WTC11 (cell line): ENCODE measurements at regions not wholly inside any gene's neighbourhood (a gene's known extent, or its start where the extent isn't known, plus 50 kb on each side); places are given as distances from the start of the nearest gene placed in this dataset.

Experiments used
- ATAC-seq: fragments of 200-7000 bp; cut with Tn5 transposase; 2 replicates; pipeline ENCODE4 v1.10.0; 2021; ENCODE audit warnings: mild to moderate bottlenecking, moderate library complexity
- CTCF ChIA-PET: fragments of 300-600 bp; sonication (Branson Sonifier 250); formaldehyde crosslinking; loops from one replicate; lab custom pipeline; 2021; ENCODE audit warnings: antibody characterized with exemption; lab: Charles Lee
- POLR2A ChIA-PET: fragments of 350-600 bp; sonication (Branson Sonifier 250); formaldehyde crosslinking; loops from one replicate; lab custom pipeline; 2021; ENCODE audit warnings: antibody characterized with exemption; lab: Charles Lee
- DNase-seq: peaks from one replicate; pipeline ENCODE4 v3.0.0; 2021; ENCODE audit warnings: low spot score
- H3K27ac Mint-ChIP-seq: 2 replicates; pipeline ENCODE4 v1.8.0; 2021; ENCODE audit warnings: mixed read lengths
- H3K27me3 Mint-ChIP-seq: 2 replicates; pipeline ENCODE4 v1.8.0; 2021; ENCODE audit warnings: low read depth, mild to moderate bottlenecking, moderate library complexity, mixed read lengths
- H3K36me3 Mint-ChIP-seq: 2 replicates; pipeline ENCODE4 v1.8.0; 2021; ENCODE audit warnings: mixed read lengths
- H3K4me1 Mint-ChIP-seq: 2 replicates; pipeline ENCODE4 v1.8.0; 2022; ENCODE audit warnings: mixed read lengths
- H3K4me3 Mint-ChIP-seq: 2 replicates; pipeline ENCODE4 v1.8.0; 2021; ENCODE audit warnings: mild to moderate bottlenecking, moderate library complexity, mixed read lengths
- H3K9me3 Mint-ChIP-seq: 2 replicates; pipeline ENCODE4 v1.8.0; 2021; ENCODE audit warnings: mixed read lengths
- CBFB ChIP-seq: sonication (generic); formaldehyde crosslinking; IDR thresholded peaks from 2 replicates; pipeline ENCODE4 v1.8.1; 2022; ENCODE audit warnings: mild to moderate bottlenecking, low read depth, missing genetic modification reagents
- ESRRA ChIP-seq: sonication (generic); formaldehyde crosslinking; IDR thresholded peaks from 2 replicates; pipeline ENCODE4 v1.8.1; 2022; ENCODE audit warnings: mild to moderate bottlenecking, missing genetic modification reagents, borderline replicate concordance
- FOXJ3 ChIP-seq: sonication (generic); formaldehyde crosslinking; IDR thresholded peaks from 2 replicates; pipeline ENCODE4 v1.9.0; 2021; ENCODE audit warnings: missing genetic modification reagents, mild to moderate bottlenecking, borderline replicate concordance
- MYBL2 ChIP-seq: sonication (generic); formaldehyde crosslinking; IDR thresholded peaks from 2 replicates; pipeline ENCODE4 v1.8.1; 2023; ENCODE audit warnings: mild to moderate bottlenecking, moderate library complexity, missing genetic modification reagents
- NFATC4 ChIP-seq: fragments of 250-450 bp; sonication (Bioruptor Pico); IDR thresholded peaks from 2 replicates; pipeline ENCODE4 v1.9.0; 2021; ENCODE audit warnings: mild to moderate bottlenecking
- NR1H2 ChIP-seq: sonication (generic); formaldehyde crosslinking; IDR thresholded peaks from 2 replicates; pipeline ENCODE4 v1.9.0; 2021; ENCODE audit warnings: mild to moderate bottlenecking, moderate library complexity, missing genetic modification reagents
- OVOL2 ChIP-seq: fragments of 250-450 bp; sonication (Bioruptor Pico); IDR thresholded peaks from 2 replicates; pipeline ENCODE4 v1.9.0; 2021; ENCODE audit warnings: mild to moderate bottlenecking, borderline replicate concordance
- RORB ChIP-seq: fragments of 250-450 bp; sonication (Bioruptor Pico); IDR thresholded peaks from 2 replicates; pipeline ENCODE4 v1.9.0; 2021; ENCODE audit warnings: mild to moderate bottlenecking
- ZNF121 ChIP-seq: sonication (generic); formaldehyde crosslinking; IDR thresholded peaks from 2 replicates; pipeline ENCODE4 v1.8.0; 2023; ENCODE audit warnings: missing genetic modification reagents
- ZNF138 ChIP-seq: sonication (generic); formaldehyde crosslinking; conservative IDR thresholded peaks from 2 replicates; pipeline ENCODE4 v1.8.1; 2022; ENCODE audit warnings: mild to moderate bottlenecking, moderate library complexity, missing genetic modification reagents
- ZNF396 ChIP-seq: fragments of 250-450 bp; sonication (Bioruptor Pico); IDR thresholded peaks from 2 replicates; pipeline ENCODE4 v1.8.0; 2021; ENCODE audit warnings: mild to moderate bottlenecking, moderate library complexity, borderline replicate concordance
- ZNF416 ChIP-seq: fragments of 250-450 bp; sonication (Bioruptor Pico); IDR thresholded peaks from 2 replicates; pipeline ENCODE4 v1.9.0; 2021; ENCODE audit warnings: mild to moderate bottlenecking, inconsistent platforms
- TF ChIP-seq, protein P1 (sequence below): fragments of 250-450 bp; sonication (Bioruptor Pico); IDR thresholded peaks from 2 replicates; pipeline ENCODE4 v1.9.0; 2021; ENCODE audit warnings: mild to moderate bottlenecking, borderline replicate concordance
- TF ChIP-seq, protein P2 (sequence below): sonication (generic); formaldehyde crosslinking; IDR thresholded peaks from 2 replicates; pipeline ENCODE4 v1.8.1; 2022; ENCODE audit warnings: missing genetic modification reagents, borderline replicate concordance
- TF ChIP-seq, protein P3 (sequence below): sonication (generic); formaldehyde crosslinking; IDR thresholded peaks from 2 replicates; pipeline ENCODE4 v1.8.0; 2023; ENCODE audit warnings: missing genetic modification reagents
- TF ChIP-seq, protein P4 (sequence below): fragments of 250-450 bp; sonication (Bioruptor Pico); IDR thresholded peaks from 2 replicates; pipeline ENCODE4 v2.1.2; 2022; ENCODE audit warnings: mild to moderate bottlenecking, moderate library complexity
- TF ChIP-seq, protein P5 (sequence below): sonication (generic); formaldehyde crosslinking; IDR thresholded peaks from 2 replicates; pipeline ENCODE4 v1.8.0; 2023; ENCODE audit warnings: mild to moderate bottlenecking, missing genetic modification reagents
- TF ChIP-seq, protein P6 (sequence below): fragments of 250-450 bp; sonication (Bioruptor Pico); conservative IDR thresholded peaks from 2 replicates; pipeline ENCODE4 v1.9.0; 2021; ENCODE audit warnings: mild to moderate bottlenecking

DNA sequence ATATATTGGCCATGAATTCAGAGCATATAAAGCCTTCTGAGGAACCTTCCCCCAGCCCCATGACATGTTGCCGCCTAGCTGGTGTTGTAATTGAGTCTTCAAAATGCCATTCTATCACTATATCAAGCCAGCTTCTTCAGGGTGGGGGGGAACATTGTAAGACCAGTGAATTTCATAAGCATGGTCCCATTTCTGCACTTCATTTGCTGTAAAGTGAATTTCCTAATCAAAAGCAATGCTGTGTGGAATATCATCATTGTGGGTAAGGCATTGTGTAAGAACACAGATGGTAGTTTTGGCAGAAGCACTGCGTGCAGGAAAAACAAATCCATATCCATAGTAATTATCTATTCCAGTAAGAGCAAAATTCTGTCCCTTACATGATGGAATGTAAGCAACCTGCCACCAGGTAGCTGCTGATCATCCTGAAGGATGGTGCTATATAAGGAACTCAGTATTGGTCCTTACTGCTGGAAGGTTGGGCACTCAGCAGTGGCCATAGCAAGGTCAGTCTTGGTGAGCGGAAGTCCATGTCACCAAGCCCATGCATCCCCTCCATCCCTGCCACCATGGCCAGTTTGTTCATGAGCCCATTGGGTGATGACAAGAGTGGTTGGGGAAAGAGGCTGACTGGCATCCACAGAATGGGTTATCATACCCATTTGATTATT lies 159.4 kb downstream of the COPS8 start:
- CTCF ChIA-PET: no interaction called here
- no peak for ATAC-seq
- peaks cover 34% of the 10 kb centered on the region for H3K36me3 Mint-ChIP-seq
- H3K27ac Mint-ChIP-seq: no peak overlapping the region
- no peaks in the 10 kb centered on the region for H3K4me1 Mint-ChIP-seq
- POLR2A ChIA-PET: no interaction called here
- DNase-seq: no peak
- H3K27me3 Mint-ChIP-seq: peaks cover 8% of the 10 kb centered on the region
- peaks cover 70% of the 10 kb centered on the region for H3K9me3 Mint-ChIP-seq
- TF ChIP-seq RORB (CRISPR knock-in tag) (no peak), OVOL2 (CRISPR knock-in tag) (no peak), ZNF138 (CRISPR knock-in tag) (no peak), CBFB (no peak), NR1H2 (no peak), MYBL2 (CRISPR knock-in tag) (no peak), ESRRA (CRISPR knock-in tag) (no peak), NFATC4 (CRISPR knock-in tag) (no peak), ZNF416 (no peak), ZNF121 (CRISPR knock-in tag) (no peak), ZNF396 (CRISPR knock-in tag) (no peak), FOXJ3 (CRISPR knock-in tag) (no peak)
- TF ChIP-seq, protein P1, sequence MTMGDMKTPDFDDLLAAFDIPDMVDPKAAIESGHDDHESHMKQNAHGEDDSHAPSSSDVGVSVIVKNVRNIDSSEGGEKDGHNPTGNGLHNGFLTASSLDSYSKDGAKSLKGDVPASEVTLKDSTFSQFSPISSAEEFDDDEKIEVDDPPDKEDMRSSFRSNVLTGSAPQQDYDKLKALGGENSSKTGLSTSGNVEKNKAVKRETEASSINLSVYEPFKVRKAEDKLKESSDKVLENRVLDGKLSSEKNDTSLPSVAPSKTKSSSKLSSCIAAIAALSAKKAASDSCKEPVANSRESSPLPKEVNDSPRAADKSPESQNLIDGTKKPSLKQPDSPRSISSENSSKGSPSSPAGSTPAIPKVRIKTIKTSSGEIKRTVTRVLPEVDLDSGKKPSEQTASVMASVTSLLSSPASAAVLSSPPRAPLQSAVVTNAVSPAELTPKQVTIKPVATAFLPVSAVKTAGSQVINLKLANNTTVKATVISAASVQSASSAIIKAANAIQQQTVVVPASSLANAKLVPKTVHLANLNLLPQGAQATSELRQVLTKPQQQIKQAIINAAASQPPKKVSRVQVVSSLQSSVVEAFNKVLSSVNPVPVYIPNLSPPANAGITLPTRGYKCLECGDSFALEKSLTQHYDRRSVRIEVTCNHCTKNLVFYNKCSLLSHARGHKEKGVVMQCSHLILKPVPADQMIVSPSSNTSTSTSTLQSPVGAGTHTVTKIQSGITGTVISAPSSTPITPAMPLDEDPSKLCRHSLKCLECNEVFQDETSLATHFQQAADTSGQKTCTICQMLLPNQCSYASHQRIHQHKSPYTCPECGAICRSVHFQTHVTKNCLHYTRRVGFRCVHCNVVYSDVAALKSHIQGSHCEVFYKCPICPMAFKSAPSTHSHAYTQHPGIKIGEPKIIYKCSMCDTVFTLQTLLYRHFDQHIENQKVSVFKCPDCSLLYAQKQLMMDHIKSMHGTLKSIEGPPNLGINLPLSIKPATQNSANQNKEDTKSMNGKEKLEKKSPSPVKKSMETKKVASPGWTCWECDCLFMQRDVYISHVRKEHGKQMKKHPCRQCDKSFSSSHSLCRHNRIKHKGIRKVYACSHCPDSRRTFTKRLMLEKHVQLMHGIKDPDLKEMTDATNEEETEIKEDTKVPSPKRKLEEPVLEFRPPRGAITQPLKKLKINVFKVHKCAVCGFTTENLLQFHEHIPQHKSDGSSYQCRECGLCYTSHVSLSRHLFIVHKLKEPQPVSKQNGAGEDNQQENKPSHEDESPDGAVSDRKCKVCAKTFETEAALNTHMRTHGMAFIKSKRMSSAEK (CRISPR knock-in tag): no peak
- TF ChIP-seq, protein P2, sequence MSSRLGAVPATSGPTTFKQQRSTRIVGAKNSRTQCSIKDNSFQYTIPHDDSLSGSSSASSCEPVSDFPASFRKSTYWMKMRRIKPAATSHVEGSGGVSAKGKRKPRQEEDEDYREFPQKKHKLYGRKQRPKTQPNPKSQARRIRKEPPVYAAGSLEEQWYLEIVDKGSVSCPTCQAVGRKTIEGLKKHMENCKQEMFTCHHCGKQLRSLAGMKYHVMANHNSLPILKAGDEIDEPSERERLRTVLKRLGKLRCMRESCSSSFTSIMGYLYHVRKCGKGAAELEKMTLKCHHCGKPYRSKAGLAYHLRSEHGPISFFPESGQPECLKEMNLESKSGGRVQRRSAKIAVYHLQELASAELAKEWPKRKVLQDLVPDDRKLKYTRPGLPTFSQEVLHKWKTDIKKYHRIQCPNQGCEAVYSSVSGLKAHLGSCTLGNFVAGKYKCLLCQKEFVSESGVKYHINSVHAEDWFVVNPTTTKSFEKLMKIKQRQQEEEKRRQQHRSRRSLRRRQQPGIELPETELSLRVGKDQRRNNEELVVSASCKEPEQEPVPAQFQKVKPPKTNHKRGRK (CRISPR knock-in tag): no peak
- TF ChIP-seq, protein P3, sequence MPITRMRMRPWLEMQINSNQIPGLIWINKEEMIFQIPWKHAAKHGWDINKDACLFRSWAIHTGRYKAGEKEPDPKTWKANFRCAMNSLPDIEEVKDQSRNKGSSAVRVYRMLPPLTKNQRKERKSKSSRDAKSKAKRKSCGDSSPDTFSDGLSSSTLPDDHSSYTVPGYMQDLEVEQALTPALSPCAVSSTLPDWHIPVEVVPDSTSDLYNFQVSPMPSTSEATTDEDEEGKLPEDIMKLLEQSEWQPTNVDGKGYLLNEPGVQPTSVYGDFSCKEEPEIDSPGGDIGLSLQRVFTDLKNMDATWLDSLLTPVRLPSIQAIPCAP (CRISPR knock-in tag): no peak
- TF ChIP-seq, protein P4, sequence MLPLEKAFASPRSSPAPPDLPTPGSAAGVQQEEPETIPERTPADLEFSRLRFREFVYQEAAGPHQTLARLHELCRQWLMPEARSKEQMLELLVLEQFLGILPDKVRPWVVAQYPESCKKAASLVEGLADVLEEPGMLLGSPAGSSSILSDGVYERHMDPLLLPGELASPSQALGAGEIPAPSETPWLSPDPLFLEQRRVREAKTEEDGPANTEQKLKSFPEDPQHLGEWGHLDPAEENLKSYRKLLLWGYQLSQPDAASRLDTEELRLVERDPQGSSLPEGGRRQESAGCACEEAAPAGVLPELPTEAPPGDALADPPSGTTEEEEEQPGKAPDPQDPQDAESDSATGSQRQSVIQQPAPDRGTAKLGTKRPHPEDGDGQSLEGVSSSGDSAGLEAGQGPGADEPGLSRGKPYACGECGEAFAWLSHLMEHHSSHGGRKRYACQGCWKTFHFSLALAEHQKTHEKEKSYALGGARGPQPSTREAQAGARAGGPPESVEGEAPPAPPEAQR (CRISPR knock-in tag): no peak
- TF ChIP-seq, protein P5, sequence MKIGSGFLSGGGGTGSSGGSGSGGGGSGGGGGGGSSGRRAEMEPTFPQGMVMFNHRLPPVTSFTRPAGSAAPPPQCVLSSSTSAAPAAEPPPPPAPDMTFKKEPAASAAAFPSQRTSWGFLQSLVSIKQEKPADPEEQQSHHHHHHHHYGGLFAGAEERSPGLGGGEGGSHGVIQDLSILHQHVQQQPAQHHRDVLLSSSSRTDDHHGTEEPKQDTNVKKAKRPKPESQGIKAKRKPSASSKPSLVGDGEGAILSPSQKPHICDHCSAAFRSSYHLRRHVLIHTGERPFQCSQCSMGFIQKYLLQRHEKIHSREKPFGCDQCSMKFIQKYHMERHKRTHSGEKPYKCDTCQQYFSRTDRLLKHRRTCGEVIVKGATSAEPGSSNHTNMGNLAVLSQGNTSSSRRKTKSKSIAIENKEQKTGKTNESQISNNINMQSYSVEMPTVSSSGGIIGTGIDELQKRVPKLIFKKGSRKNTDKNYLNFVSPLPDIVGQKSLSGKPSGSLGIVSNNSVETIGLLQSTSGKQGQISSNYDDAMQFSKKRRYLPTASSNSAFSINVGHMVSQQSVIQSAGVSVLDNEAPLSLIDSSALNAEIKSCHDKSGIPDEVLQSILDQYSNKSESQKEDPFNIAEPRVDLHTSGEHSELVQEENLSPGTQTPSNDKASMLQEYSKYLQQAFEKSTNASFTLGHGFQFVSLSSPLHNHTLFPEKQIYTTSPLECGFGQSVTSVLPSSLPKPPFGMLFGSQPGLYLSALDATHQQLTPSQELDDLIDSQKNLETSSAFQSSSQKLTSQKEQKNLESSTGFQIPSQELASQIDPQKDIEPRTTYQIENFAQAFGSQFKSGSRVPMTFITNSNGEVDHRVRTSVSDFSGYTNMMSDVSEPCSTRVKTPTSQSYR (CRISPR knock-in tag): no peak
- TF ChIP-seq, protein P6, sequence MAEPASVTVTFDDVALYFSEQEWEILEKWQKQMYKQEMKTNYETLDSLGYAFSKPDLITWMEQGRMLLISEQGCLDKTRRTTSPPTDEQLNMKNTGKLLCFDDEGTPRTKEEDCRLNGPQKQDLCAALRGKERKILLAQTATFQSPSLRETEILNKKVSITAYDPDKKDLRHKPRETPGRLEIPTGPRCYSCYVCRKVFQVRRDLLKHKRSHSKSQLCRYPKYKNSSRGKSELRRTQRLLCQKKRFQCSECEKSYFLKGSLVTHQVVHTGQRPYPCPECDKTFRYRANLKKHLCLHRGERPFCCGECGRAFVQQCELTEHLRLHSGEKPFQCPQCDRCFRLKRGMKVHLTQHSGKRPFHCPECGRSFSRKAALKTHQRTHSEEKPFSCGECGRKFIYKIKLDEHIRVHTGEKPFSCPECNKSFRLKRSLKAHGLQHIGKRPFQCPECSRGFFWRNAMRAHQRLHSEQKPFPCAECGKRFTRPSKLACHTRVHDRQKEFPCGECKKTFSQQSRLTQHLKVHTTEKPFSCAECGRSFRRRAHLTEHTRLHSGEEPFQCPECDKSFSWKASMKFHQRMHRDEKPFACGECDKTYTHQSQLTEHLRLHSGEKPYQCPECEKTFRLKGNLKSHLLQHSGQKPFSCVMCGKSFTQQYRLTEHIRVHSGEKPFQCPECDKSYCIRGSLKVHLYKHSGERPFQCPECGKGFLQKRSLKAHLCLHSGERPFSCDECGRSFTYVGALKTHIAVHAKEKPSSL (CRISPR knock-in tag): no peak
- no peak overlapping the region for H3K4me3 Mint-ChIP-seq
